ENCODE measurements at regions not wholly inside any gene's neighbourhood (a gene's known extent, or its start where the extent isn't known, plus 50 kb on each side); places are given as distances from the start of the nearest gene placed in this dataset.

DNA sequence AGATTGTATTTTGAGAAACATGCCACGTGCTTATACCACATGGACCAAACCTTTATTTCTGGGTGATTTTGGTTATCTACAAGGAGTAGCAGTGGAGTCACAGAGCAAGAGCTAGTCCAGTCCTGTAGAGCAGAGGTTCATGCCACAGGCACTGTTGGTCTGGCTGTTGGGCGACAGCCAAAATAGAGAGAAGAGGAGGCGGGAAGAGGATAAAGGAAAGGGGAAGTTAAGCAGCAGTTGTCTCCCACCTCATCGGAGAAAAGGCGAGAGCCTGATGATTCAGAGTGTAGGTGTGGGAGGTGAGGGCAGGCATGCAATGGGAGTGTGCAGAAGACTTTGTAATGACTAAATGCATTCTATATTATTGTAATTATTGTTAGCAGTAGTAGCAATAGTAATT, 237.5 kb upstream of the ROPN1 start:
- Histone ChIP-seq H3K9ac (ENCODE audit: low read depth in 1 of 2, low read length in 2 of 2) (no peak overlapping the region), H3K4me3 (ENCODE audit: low read depth in 1 of 2, low read length in 2 of 2) (no peak overlapping the region), H3K9me3 (ENCODE audit: control insufficient read depth in 1 of 2, low read length in 2 of 2) (no peaks in the 10 kb centered on the region), H3K4me1 (ENCODE audit: control insufficient read depth in 1 of 2, insufficient read depth in 2 of 2, low read length in 2 of 2) (no peaks in the 10 kb centered on the region), H3K27ac (ENCODE audit: low read depth, low read length) (no peak overlapping the region), H3K36me3 (ENCODE audit: control insufficient read depth in 1 of 2, insufficient read depth in 2 of 2, low read length in 2 of 2) (no peaks in the 10 kb centered on the region), H3K27me3 (ENCODE audit: control insufficient read depth in 1 of 2, insufficient read depth in 2 of 2, low read length in 2 of 2) (no peaks in the 10 kb centered on the region)

DNA sequence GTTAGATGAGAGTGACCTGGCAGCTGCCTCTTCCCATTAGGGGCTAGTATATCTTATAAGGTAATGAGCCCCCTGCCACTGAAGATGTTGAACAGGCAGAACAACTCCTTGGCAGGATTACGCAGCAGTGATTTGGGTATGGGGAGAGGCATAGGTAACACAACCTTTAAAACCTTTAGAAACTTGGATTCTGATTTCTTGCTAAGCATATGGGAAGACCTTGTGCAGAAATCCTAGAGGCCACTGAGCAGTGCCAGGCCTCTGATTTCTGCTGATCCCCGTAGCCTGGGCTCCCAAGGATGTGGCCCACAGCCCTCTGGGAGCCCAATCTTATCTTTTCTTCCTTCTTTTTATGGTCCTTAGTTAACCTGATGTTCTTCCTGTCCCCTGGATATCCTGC, 237.9 kb upstream of the ROPN1 start:
- Histone ChIP-seq H3K9me3 (ENCODE audit: control insufficient read depth in 1 of 2, low read length in 2 of 2) (no peaks in the 10 kb centered on the region), H3K4me1 (ENCODE audit: control insufficient read depth in 1 of 2, insufficient read depth in 2 of 2, low read length in 2 of 2) (no peaks in the 10 kb centered on the region), H3K27me3 (ENCODE audit: control insufficient read depth in 1 of 2, insufficient read depth in 2 of 2, low read length in 2 of 2) (no peaks in the 10 kb centered on the region), H3K36me3 (ENCODE audit: control insufficient read depth in 1 of 2, insufficient read depth in 2 of 2, low read length in 2 of 2) (no peaks in the 10 kb centered on the region), H3K27ac (ENCODE audit: low read depth, low read length) (no peak overlapping the region), H3K9ac (ENCODE audit: low read depth in 1 of 2, low read length in 2 of 2) (no peak overlapping the region), H3K4me3 (ENCODE audit: low read depth in 1 of 2, low read length in 2 of 2) (no peak overlapping the region)

DNA sequence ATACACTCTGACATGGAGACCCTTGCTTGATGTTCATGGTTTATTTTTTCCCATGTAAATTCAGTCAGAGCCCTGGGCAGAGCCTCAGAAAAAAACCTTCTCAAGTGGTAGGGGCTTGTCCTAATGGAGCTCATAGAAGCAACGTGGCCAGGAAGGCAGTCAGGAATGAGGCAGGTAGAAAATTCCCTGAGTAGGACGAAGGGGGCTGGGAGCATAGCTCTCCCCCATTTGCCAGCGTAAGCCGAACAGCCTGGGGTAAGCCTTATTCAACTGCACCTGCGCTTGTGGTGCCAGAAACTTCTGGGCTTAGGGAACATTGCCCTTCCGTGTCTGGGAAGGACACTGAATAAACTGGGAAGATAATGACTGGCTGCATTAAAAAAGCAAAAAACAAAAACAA, 238.5 kb upstream of the ROPN1 start:
- Histone ChIP-seq H3K9me3 (ENCODE audit: control insufficient read depth in 1 of 2, low read length in 2 of 2) (no peaks in the 10 kb centered on the region), H3K27me3 (ENCODE audit: control insufficient read depth in 1 of 2, insufficient read depth in 2 of 2, low read length in 2 of 2) (no peaks in the 10 kb centered on the region), H3K27ac (ENCODE audit: low read depth, low read length) (no peak overlapping the region), H3K4me3 (ENCODE audit: low read depth in 1 of 2, low read length in 2 of 2) (no peak overlapping the region), H3K36me3 (ENCODE audit: control insufficient read depth in 1 of 2, insufficient read depth in 2 of 2, low read length in 2 of 2) (no peaks in the 10 kb centered on the region), H3K9ac (ENCODE audit: low read depth in 1 of 2, low read length in 2 of 2) (no peak overlapping the region), H3K4me1 (ENCODE audit: control insufficient read depth in 1 of 2, insufficient read depth in 2 of 2, low read length in 2 of 2) (no peaks in the 10 kb centered on the region)

DNA sequence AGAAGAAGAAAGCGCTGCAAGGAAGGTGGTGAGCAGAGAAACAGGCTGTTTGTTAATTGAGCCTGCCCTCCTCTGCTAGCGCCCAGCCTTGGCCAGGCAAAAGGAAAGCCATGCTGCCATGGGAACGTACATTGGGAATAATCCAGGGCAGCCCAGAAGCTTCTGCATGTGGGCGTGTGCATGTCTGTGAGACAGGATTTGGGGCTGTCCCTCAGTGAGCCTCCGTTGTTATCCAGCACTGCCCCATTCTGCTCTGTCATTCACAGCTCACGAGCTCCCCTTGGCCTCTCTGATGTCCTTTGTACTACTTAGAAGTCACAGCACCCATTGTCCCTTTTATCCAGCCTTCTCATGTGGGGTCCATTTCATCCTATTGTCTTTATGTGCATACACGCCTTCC, 239.1 kb upstream of the ROPN1 start:
- no peaks in the 10 kb centered on the region for H3K9me3 ChIP-seq (ENCODE audit: control insufficient read depth in 1 of 2, low read length in 2 of 2)
- H3K27ac ChIP-seq (ENCODE audit: low read depth, low read length) = no peak overlapping the region
- H3K4me3 ChIP-seq (ENCODE audit: low read depth in 1 of 2, low read length in 2 of 2) = no peak overlapping the region
- H3K9ac ChIP-seq (ENCODE audit: low read depth in 1 of 2, low read length in 2 of 2) = no peak overlapping the region
- H3K36me3 ChIP-seq (ENCODE audit: control insufficient read depth in 1 of 2, insufficient read depth in 2 of 2, low read length in 2 of 2) = no peaks in the 10 kb centered on the region
- no peaks in the 10 kb centered on the region for H3K4me1 ChIP-seq (ENCODE audit: control insufficient read depth in 1 of 2, insufficient read depth in 2 of 2, low read length in 2 of 2)
- no peaks in the 10 kb centered on the region for H3K27me3 ChIP-seq (ENCODE audit: control insufficient read depth in 1 of 2, insufficient read depth in 2 of 2, low read length in 2 of 2)

DNA sequence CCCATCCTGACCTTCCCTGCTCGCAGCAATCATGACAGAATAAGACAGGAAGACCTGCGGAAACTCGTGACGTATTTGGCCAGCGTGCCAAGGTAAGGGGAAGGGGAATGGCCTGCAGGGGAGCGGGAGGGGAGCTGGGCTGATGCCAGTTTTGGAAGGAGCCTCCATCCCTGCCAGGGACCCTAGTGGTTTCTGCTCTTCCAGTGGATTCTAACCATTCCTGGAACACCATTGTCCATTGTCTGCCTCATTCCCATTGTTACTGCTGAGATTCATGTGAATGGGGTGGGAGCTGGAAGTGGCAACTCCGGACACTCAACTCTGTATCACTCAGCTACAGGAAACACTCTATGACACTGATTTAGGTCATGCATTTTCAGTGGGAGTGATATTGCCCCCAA, 242.9 kb upstream of the ROPN1 start:
- Histone ChIP-seq H3K9ac (ENCODE audit: low read depth in 1 of 2, low read length in 2 of 2) (no peak overlapping the region), H3K27ac (ENCODE audit: low read depth, low read length) (no peak overlapping the region), H3K36me3 (ENCODE audit: control insufficient read depth in 1 of 2, insufficient read depth in 2 of 2, low read length in 2 of 2) (no peaks in the 10 kb centered on the region), H3K4me1 (ENCODE audit: control insufficient read depth in 1 of 2, insufficient read depth in 2 of 2, low read length in 2 of 2) (no peaks in the 10 kb centered on the region), H3K9me3 (ENCODE audit: control insufficient read depth in 1 of 2, low read length in 2 of 2) (no peaks in the 10 kb centered on the region), H3K27me3 (ENCODE audit: control insufficient read depth in 1 of 2, insufficient read depth in 2 of 2, low read length in 2 of 2) (no peaks in the 10 kb centered on the region), H3K4me3 (ENCODE audit: low read depth in 1 of 2, low read length in 2 of 2) (no peak overlapping the region)

DNA sequence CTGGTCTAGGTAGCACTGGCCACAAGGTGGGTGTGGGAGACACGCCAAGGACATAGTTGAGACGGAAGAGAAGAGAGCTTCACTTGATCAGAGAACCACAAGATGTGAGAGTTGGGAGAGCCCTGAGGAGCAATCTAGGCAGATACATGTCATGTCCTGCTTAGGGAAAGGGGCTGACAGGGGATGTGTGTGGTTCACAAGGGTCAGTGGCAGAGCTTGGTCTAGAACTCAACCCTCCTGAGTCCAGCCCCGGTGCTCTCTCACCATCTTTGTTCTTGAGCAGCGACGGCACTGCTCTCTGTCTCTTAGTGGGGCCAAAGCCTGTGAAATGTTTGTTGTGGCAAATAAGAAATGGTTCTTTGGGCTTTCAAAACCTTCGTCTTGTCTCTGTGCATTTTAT, 243.5 kb upstream of the ROPN1 start:
- no peaks in the 10 kb centered on the region for H3K9me3 ChIP-seq (ENCODE audit: control insufficient read depth in 1 of 2, low read length in 2 of 2)
- H3K27ac ChIP-seq (ENCODE audit: low read depth, low read length) = no peak overlapping the region
- no peaks in the 10 kb centered on the region for H3K4me1 ChIP-seq (ENCODE audit: control insufficient read depth in 1 of 2, insufficient read depth in 2 of 2, low read length in 2 of 2)
- no peak overlapping the region for H3K4me3 ChIP-seq (ENCODE audit: low read depth in 1 of 2, low read length in 2 of 2)
- H3K27me3 ChIP-seq (ENCODE audit: control insufficient read depth in 1 of 2, insufficient read depth in 2 of 2, low read length in 2 of 2) = no peaks in the 10 kb centered on the region
- no peaks in the 10 kb centered on the region for H3K36me3 ChIP-seq (ENCODE audit: control insufficient read depth in 1 of 2, insufficient read depth in 2 of 2, low read length in 2 of 2)
- no peak overlapping the region for H3K9ac ChIP-seq (ENCODE audit: low read depth in 1 of 2, low read length in 2 of 2)

DNA sequence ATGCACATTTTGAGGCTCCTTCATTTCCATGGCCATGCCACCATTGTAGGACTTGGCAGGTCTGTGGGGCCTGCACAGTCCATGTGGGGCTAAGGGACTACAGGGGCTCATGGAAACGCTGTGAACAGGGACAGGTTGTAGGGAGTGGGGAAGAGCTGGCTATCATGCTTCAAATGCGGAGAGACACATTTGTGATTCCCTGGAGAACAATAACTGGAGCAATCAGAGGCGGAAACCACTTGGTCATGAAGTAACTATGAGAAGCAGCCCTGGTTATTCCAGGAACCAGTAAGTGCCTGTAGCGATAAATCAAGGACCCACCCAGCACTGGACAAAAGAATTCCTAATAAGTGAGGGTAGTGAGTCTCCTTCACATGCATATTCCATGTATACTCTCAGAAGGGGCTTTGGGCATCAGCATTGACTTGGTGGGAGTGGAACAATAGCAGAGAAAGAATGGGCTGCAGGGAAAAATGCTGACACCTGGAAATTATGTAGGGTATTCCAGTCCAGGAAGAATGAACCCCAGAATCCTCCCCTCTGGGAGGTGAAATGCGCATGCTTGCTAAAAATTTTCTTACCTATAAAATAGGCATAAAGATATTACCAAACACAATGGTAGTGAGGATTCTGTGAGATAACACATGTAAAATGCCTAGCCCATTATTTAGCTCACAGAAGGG, 251.4 kb upstream of the ROPN1 start:
- Histone ChIP-seq H3K4me3 (ENCODE audit: low read depth in 1 of 2, low read length in 2 of 2) (no peak overlapping the region), H3K27ac (ENCODE audit: low read depth, low read length) (no peak overlapping the region), H3K4me1 (ENCODE audit: control insufficient read depth in 1 of 2, insufficient read depth in 2 of 2, low read length in 2 of 2) (peaks cover 2 to 4% of the 10 kb centered on the region in 2 donors), H3K27me3 (ENCODE audit: control insufficient read depth in 1 of 2, insufficient read depth in 2 of 2, low read length in 2 of 2) (no peaks in the 10 kb centered on the region), H3K9me3 (ENCODE audit: control insufficient read depth in 1 of 2, low read length in 2 of 2) (no peaks in the 10 kb centered on the region), H3K36me3 (ENCODE audit: control insufficient read depth in 1 of 2, insufficient read depth in 2 of 2, low read length in 2 of 2) (no peaks in the 10 kb centered on the region), H3K9ac (ENCODE audit: low read depth in 1 of 2, low read length in 2 of 2) (no peak overlapping the region)

- H3K27me3 ChIP-seq (ENCODE audit: control insufficient read depth in 1 of 2, insufficient read depth in 2 of 2, low read length in 2 of 2) = no peaks in the 10 kb centered on the region
- H3K4me1 ChIP-seq (ENCODE audit: control insufficient read depth in 1 of 2, insufficient read depth in 2 of 2, low read length in 2 of 2) = peaks cover 19% of the 10 kb centered on the region in 2 donors
- H3K9me3 ChIP-seq (ENCODE audit: control insufficient read depth in 1 of 2, low read length in 2 of 2) = no peaks in the 10 kb centered on the region
- no peak overlapping the region for H3K9ac ChIP-seq (ENCODE audit: low read depth in 1 of 2, low read length in 2 of 2)
- H3K36me3 ChIP-seq (ENCODE audit: control insufficient read depth in 1 of 2, insufficient read depth in 2 of 2, low read length in 2 of 2) = no peaks in the 10 kb centered on the region
- H3K27ac ChIP-seq (ENCODE audit: low read depth, low read length) = no peak overlapping the region
- H3K4me3 ChIP-seq (ENCODE audit: low read depth in 1 of 2, low read length in 2 of 2) = no peak overlapping the region
These were observed 254.5 kb upstream of the ROPN1 start for GRCh38 chr3:124246376-124246775.

- no peak overlapping the region for H3K9ac ChIP-seq (ENCODE audit: low read depth in 1 of 2, low read length in 2 of 2)
- no peaks in the 10 kb centered on the region for H3K9me3 ChIP-seq (ENCODE audit: control insufficient read depth in 1 of 2, low read length in 2 of 2)
- H3K27ac ChIP-seq (ENCODE audit: low read depth, low read length) = no peak overlapping the region
- H3K4me3 ChIP-seq (ENCODE audit: low read depth in 1 of 2, low read length in 2 of 2) = no peak overlapping the region
- H3K4me1 ChIP-seq (ENCODE audit: control insufficient read depth in 1 of 2, insufficient read depth in 2 of 2, low read length in 2 of 2) = peaks cover 19% of the 10 kb centered on the region in 2 donors
- no peaks in the 10 kb centered on the region for H3K36me3 ChIP-seq (ENCODE audit: control insufficient read depth in 1 of 2, insufficient read depth in 2 of 2, low read length in 2 of 2)
- no peaks in the 10 kb centered on the region for H3K27me3 ChIP-seq (ENCODE audit: control insufficient read depth in 1 of 2, insufficient read depth in 2 of 2, low read length in 2 of 2)
These were observed 255.0 kb upstream of the ROPN1 start for GRCh38 chr3:124246949-124247348.

DNA sequence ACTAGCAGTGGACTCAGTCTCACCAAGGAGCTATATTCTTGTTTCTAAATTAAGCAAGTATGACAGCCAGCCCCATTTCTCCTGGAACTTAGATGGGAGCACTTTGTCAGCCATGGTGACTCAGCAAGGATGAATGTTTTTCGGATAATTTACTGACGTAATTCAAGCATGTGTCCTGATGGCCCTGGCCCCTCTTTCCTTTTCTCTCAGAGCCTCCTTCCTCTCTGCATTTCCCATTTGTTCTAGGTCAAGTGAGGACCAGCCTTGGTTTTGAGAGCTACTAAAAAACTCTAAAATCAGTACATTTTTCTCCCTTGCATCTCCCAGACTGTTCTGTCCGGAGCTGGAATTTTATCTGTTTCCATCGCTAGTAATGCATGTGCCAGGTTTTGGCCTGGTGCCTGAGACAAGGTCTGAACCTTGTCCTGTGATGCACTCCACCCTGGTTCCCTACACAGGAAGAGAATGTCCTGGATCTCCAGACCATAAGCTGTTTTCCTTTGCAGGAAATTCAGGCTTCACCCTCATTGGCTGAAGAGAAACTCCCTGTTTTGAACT, 256.6 kb upstream of the ROPN1 start:
- Histone ChIP-seq H3K27ac (ENCODE audit: low read depth, low read length) (peak overlapping the region; percentile 61), H3K4me3 (ENCODE audit: low read depth in 1 of 2, low read length in 2 of 2) (peak overlapping the region in 1 of 2 donors; percentile 4), H3K27me3 (ENCODE audit: control insufficient read depth in 1 of 2, insufficient read depth in 2 of 2, low read length in 2 of 2) (no peaks in the 10 kb centered on the region), H3K4me1 (ENCODE audit: control insufficient read depth in 1 of 2, insufficient read depth in 2 of 2, low read length in 2 of 2) (peaks cover 19% of the 10 kb centered on the region in 2 donors), H3K9ac (ENCODE audit: low read depth in 1 of 2, low read length in 2 of 2) (no peak overlapping the region), H3K9me3 (ENCODE audit: control insufficient read depth in 1 of 2, low read length in 2 of 2) (no peaks in the 10 kb centered on the region), H3K36me3 (ENCODE audit: control insufficient read depth in 1 of 2, insufficient read depth in 2 of 2, low read length in 2 of 2) (no peaks in the 10 kb centered on the region)

All from duodenal mucosa (tissue), 2 donors.